Stimulated activated CD4-positive, alpha-beta T cell treated with anti-CD3 and anti-CD28 coated beads, Interleukin-4, amount 100 ng/mL, for 48 hours (primary cell): ENCODE measurements at regions not wholly inside any gene's neighbourhood (a gene's known extent, or its start where the extent isn't known, plus 50 kb on each side); places are given as distances from the start of the nearest gene placed in this dataset.

Source experiments
- DNase-seq, 2 donors: peaks; one replicate each; pipeline ENCODE4 v3.0.0-alpha.2; 2020; ENCODE audit warnings: low read depth in 2 of 2

- DNase-seq, result no peak
Observed at GRCh38 chr12:92496790-92497189, 206.0 kb upstream of the PLEKHG7 start.

DNA sequence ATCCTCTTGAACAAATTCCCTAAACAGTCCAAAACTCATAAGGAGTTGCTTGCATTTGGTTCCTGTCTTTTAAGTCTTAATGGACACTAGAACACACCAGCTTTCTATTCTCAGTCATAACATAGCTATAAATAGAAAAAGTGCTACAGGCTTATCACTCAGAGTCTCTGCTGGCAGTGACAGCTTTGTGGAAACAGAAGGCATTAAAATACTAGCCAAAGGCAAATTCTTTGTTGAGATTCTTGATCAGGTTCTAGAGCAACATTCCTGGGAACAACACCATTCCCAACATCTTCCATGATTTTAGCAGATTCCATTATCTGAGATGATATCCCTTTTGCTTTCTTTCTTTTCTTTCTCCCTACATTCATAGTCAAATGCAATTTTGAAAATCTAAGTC lies 207.7 kb upstream of the PLEKHG7 start:
- DNase-seq, result no peak

DNA sequence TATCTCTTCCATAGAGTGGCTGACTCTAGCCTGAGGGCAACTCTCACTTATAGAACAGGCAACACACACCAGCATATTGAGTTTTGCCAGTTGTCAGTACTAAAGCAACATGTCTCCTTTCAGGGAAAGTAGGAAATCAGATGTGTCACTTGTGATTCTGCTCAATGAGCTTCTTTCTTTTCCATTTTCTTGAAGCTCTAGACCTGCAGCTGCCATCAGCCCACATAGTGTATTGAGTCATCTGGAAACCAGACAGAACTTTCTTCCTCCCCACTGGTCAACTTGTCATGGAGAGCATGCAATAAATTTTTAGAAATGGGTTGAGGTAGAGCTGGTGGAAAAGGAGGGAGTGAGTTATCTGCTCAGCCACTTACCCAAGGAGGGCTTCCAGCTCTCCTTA lies 209.0 kb upstream of the PLEKHG7 start:
- no peak for DNase-seq

GRCh38 chr12:92492995-92493394 lies 209.8 kb upstream of the PLEKHG7 start:
- no peak for DNase-seq

DNA sequence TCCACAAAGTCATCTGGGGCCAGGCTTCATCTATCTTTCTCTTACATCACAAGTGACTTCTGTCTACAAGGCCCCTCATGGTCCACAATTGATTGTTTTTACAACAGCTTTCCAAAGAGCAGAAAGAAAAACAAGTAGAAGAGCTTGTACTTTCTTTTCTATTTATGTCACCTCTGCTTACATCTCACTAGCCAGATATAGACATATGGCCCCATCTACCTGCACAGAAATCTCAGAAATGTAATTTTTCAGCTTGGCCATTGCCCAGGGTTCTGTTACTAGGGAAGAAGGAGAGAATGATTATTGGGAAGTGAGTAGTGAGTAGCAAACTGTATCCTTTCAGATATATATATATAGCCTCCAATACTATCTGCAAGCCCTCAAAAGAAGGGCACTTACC lies 210.5 kb upstream of the PLEKHG7 start:
- DNase-seq, result no peak

DNA sequence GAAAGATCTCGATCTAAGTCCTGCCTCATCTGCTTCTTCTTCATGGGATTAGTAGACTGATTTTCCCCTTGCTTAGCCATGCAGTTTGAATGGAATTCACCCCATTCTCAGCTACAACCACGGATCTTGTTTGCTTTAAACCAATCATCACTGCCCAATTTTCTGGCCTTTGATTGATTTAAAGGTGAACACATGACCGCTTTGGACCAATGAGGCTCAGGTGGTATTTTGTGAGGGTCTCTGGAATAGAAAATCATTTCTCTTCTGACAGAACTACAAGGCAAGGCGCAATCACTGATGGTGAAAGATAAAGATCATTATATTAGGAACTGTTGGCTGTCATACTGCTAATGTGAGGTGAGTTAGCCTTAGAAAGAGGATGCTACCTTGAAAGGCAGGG lies 213.0 kb upstream of the PLEKHG7 start:
- no peak for DNase-seq

GRCh38 chr12:92488735-92489134 lies 214.1 kb upstream of the PLEKHG7 start:
- no peak for DNase-seq

- no peak for DNase-seq
Observed at GRCh38 chr12:92487138-92487485, 215.7 kb upstream of the PLEKHG7 start.

GRCh38 chr12:92486443-92487137 lies 216.2 kb upstream of the PLEKHG7 start:
- no peak for DNase-seq

DNA sequence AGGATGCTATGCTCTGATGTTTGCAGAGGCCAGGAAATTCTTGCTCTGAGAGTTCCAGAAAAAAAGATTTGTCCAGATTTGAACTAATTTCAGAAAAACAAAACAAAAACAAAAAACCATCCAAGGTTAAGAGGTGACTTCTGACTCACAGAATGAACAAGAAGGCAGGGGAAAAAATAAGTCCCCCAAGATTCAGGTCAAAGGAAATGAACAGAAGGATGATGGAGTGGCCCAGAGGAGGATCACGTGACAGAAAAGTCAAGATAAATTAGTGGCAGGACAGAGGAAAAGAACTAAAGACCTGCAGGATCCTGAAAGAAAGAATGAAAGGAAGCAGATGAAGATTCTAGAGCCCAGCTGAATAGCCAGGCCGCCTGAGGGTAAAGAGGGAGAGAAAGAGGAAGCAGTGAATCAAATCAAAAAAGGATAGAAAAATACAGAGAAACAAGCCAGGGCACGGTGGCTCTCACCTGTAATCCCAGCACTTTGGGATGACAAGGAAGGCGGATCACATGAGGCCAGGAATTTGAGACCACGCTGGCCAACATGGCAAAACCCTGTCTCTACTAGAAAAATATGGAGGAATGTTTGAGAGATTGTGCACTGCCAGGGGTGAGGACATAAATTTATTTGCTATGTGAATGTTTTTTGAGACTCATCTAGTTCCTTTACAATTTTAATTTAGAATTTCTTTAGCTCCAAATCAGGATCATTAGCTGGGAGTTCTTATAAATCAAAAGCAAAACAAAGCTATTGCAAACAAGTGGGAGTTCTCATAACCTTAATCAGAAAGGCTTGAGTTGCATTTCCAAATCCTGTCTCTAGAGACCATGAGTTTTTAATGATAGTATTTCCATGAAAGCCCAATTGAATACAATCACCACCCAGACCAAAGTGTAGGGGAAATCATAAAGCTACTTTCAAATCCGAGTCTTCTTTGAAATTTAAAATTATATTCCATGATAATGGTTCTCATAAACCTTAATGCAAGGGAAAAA lies 217.1 kb upstream of the PLEKHG7 start:
- DNase-seq, result no peak

DNA sequence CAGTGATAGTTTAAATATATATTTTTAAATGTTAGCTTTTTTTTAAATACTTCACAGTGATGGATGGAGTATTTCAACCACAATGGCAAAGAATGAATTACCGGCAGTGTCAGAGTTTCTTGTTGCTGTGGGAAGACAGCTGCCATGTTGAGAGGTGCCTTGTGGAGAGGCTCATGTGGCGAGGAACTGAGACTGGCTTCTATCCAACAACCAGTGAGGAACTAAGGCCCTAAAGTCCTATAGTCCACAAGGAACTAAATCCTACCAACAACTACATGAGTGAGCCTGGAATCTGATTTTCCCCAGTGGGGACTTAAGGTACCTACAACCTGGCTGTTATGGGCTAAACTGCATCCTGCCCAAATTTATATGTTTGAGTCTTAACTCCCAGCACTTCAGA lies 220.2 kb upstream of the PLEKHG7 start:
- no peak for DNase-seq

GRCh38 chr12:92481066-92481465 lies 221.7 kb upstream of the PLEKHG7 start:
- DNase-seq, result no peak

GRCh38 chr12:92478692-92479091 lies 224.1 kb upstream of the PLEKHG7 start:
- DNase-seq, result no peak

DNA sequence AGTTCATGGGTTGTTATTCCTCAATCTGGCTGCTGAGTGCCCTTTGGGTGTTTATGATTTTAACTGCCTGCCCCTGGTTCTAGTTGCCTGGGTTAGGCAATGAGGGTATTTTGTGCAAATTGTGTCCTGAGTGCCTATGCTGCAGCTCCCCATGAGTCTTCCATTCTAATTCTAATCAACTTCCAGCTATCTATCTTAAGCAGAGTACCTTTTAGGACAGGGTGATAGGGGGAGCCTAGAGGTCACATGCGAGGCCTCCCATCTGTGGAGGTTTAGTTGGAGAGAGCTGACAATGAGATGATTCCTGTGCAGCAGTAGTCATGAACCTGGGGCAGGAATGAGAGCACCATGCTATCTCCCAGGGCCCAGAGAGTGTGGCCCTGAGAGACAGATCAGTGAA lies 225.9 kb upstream of the PLEKHG7 start:
- DNase-seq, result no peak

GRCh38 chr12:92473564-92473963 lies 229.2 kb upstream of the PLEKHG7 start:
- DNase-seq, result no peak

DNA sequence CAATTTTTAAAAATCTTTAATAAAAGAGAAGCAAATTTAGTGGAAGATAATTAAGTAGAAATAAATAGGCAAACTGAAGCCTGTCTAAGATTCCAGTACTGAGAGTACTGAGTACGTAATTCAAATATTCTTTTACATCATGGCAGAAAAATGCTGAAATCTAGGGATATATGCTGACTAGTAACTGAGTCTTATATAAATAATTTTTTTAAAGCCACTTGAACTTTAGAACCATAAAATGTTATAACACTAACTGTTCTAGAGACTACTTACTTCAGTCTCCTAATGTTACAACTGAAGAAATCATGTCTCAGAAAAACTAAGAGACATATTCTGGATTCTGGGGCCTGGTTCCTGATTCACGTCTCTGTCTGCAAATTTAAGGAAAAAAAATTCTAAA lies 230.6 kb upstream of the PLEKHG7 start:
- DNase-seq, result no peak

DNA sequence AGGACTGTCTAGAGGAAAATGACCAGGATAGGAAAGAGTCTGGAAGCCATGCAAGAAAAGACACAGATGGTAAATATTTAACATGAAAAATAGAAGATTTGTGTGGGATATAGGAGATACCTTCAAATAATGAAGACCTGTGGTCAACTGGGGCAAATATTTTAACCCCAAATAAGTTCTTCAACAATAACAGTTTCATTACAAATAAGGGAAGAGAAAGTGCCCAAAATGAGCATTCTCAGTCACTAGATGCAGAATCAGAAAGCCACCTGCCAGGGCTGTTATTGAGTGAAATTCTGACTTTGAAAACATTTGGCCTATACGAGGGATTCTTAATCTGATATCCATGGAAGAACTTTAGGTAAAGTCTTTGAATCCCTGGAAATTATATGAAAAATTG lies 231.2 kb upstream of the PLEKHG7 start:
- no peak for DNase-seq

DNA sequence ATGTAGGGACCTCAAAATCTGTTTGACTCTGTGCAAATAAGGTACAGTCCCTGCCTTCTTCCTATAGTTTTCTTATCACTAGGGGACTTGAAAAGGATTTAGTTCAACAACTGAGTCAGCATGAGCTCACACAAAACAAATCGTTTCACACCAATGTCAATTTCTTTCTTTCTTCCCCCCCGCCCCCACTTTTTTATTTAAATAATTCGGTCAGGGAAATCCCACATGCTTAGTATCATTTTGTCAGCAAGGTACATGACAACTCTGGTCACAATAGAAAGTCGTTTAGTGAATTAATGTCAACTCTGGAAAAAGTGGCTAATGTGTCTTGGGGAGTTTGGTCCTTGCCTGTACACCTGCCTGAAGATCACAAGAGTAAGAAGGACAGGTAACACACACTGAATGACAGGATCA lies 232.2 kb upstream of the PLEKHG7 start:
- peak in 1 of 2 donors; percentile 24 for DNase-seq

- no peak for DNase-seq
Observed at GRCh38 chr12:92469837-92470236, 233.0 kb upstream of the PLEKHG7 start.

- no peak for DNase-seq
Observed at GRCh38 chr12:92468358-92469020, 234.3 kb upstream of the PLEKHG7 start.

- DNase-seq, result no peak
Observed at GRCh38 chr12:92467886-92468285, 234.9 kb upstream of the PLEKHG7 start.
